HG02938 (cell line): ENCODE measurements at regions not wholly inside any gene's neighbourhood (a gene's known extent, or its start where the extent isn't known, plus 50 kb on each side); places are given as distances from the start of the nearest gene placed in this dataset.

Experiments
- ATAC-seq: cut with Tn5 transposase; IDR thresholded peaks from one replicate; pipeline ENCODE4 v1.9.1; 2021; ENCODE audit warnings: mild to moderate bottlenecking, moderate library complexity; ENCODE audit not compliant: unreplicated experiment

DNA sequence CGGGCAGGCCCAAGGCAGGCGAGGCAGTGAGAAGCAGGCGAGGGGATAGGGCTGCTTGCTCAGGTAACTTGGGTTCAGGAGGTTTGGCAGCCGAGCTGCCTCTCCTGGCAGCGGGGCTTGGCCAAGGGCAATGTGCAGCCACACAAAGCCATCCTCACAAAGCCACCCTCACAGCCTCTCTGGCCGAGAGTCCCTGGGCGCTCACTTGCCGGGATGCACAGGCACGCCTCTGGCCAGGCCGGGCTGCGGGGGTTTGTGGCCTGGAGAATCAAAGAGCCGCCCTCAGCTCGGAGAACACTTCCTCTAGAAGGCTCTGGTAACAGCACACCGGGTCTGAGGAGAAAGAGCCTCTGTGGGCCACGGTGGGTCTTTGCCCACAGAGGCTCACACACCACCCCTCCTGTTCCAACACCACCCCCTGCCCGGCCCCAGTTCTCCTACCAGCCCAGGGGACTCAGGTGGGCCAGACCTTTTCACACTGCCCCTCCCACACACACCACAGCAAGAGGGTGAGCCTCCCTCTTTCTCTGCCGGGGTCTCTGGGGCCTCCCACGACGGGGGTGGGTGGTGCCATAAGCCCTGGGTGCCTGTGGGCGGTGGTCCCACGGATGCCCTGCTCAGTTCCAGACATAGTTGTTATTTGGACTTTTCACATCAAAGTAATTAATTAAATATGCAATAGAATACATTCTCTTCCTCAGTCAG, 186.9 kb downstream of the ZFP36L2 start:
- no peak for ATAC-seq

DNA sequence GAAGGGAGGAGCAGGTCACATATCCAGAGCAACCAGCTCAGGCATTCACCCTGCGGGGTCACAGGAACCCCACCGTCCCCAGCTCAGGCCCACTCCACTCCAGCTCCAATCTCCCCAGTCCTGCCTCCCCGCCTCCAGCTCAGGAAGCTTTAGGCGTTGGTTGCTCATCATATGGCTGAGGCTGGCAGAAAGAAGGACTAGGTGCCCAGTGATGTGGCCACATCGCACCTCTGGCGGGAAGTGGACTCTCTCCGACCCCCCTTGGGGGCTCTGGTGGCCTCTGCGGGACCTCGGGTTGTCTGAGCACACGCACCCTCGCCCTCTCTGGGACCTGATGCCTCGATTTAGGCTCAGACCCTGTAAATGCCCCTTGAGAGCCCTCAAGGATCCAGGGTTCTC, 187.7 kb downstream of the ZFP36L2 start:
- no peak for ATAC-seq

DNA sequence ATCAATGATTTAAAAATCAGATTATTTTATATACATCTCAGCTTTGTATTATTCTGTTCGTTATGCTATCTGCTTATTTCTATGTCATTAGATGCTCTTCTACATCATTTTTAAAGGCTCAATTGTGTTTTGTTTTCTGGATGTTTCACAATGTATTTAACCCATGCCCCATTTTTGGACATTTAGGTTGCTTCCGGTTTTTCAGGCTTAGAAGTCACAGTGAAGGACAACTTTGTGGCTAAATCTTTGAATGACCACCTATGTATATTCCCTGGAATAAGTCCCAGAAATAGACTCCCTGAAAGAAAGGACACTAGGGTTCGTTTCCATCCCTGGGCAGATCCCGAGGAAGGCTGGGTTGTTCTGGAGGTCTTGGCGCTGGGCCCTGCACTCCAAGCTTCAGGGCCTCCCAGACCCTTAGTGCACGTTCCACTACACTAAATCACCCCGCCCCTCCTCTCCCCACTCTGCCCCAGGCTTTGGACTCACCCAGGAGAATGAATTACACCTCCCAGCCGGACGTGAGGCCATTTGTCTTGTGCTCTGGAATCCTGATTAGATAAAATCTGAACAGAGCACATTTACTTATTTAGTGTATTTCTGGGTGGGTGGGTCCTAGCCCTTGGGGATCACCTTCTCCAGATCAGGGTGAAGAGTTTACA, 188.2 kb downstream of the ZFP36L2 start:
- ATAC-seq, result no peak

DNA sequence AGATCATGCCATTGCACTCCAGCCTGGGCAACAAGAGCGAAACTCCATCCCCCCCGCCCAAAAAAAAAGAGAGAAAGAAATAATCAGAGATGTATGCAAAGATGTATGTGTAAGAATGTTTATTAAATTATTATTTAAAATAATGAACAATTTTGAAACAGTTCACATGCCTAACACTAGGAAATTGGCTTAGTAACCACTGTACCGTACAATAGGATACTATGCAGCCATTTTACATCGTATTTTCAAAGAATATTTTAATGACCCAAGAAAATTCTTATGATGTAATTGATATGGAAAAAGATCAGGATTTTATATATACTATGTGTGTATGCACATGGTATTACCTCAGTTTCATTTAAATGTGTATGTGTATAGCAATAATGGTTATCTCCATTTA, 190.5 kb downstream of the ZFP36L2 start:
- ATAC-seq, result no peak

DNA sequence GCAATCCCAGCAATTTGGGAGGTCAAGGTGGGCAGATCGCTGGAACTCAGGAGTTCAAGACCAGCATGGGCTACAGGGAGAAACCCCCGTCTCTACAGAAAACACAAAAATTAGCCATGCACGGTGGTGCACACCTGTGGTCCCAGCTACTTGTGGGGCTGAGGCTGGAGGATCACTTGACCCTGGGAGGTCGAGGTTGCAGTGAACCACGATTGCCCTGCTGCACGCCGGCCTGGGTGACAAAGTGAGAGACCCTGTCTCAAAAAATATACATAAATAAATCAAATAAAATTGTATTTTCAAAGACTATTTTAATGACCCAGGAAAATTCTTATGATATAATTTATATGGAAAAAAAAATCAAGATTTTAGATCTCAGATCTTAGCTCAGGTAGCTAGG, 191.5 kb downstream of the ZFP36L2 start:
- ATAC-seq, result no peak

DNA sequence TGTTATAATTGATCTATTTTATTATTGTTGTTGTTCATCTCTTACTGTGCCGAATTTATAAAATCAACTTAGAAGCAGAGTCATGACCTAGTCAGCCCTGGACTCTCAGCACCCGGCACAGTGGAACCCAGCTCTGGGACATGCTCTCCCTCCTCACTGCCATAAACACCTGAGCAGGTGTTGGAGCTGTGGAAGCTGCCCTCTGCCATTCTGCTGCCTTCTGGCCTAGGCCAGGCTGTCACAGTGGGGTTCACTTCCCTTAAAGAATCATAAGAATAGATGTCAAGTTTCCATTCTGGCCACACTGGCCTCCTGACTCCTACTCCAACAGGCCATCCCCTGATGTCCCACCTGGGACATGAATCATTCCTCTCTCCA, 192.2 kb downstream of the ZFP36L2 start:
- ATAC-seq, result no peak

DNA sequence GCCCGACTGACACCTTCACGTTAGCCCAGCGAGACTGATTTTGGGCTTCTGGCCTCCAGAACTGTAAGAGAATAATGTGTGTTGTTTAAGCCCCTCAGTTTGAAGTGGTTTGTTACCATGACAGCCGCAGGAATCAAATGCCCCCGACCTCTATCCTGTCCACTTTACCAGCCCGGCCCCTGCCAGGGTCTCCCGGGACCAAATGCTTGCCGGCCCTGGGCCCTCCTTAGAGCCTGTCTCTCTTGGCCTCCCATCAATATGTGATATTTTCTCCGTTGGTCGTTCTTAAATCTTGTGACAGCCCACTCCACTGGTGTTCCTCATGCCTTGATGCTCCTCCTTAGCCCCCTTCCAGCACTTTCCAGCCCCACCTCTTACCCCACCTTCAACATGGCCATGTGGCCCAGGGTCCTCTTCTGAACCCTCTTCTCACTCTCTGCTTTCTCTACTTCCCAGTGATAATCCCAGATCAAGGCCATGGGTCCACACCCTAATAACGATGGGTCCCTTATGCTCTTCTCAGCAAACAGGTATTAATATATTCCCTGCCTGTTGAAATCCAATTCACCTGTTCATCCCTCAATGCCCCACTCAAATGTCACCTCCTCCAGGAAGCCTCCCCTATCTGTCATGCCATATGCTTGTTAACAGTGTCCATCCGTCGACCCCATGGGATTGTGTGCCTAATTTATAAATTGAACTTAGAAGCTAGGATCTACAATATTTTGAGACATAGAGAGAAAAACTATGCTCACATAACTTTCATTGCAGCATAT, 192.8 kb downstream of the ZFP36L2 start:
- no peak for ATAC-seq

DNA sequence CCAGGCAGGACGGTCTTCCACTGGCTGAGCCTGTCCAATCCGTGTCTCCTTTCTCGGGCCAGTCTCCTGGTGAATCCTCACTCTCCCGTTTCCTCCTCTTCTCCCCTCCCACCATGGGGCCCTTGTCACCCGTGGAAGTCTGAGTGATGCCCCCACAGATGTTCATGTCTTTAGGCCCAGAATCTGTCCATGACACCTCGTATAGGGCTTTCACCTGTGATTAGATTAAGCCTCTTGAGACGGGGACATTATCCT, 193.5 kb downstream of the ZFP36L2 start:
- ATAC-seq, result no peak

DNA sequence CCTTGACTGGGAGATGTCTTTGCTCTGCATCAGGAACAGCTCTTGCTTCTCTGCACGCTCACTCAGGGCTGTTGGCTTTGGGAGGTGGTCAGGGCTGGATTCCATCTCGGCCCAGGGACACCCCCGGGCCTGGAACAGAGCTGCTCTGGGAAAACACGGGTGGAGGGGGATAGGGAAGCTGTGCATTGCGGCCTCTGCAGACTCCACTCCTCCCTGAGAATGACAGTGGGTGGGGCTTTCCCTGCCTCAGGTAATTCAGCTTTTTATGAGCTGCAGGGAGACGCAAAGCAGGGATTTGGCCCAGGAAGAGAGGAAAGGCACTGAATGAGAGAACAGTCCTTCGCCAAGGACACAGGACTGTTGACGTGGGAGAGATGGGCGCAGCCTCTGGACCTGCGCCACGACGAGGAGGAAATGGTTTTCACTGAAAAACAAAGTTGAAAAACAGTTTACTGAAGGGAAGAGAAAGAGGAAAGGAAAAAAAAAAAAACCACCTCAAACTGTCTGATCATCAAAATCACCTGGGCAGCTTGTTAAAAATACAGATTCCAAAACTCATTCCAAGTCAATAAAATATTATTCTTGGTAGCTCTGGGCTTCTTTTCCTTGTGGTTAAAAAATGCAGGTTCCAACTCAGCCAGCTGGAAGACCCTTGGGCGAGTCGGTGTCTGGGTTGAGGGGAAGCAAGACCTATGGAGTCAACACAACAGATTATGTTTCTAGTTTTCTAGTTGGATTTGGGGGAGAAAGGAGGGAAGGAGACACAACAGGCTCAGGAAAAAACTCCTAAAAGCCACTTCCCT, 194.0 kb downstream of the ZFP36L2 start:
- ATAC-seq, result no peak

DNA sequence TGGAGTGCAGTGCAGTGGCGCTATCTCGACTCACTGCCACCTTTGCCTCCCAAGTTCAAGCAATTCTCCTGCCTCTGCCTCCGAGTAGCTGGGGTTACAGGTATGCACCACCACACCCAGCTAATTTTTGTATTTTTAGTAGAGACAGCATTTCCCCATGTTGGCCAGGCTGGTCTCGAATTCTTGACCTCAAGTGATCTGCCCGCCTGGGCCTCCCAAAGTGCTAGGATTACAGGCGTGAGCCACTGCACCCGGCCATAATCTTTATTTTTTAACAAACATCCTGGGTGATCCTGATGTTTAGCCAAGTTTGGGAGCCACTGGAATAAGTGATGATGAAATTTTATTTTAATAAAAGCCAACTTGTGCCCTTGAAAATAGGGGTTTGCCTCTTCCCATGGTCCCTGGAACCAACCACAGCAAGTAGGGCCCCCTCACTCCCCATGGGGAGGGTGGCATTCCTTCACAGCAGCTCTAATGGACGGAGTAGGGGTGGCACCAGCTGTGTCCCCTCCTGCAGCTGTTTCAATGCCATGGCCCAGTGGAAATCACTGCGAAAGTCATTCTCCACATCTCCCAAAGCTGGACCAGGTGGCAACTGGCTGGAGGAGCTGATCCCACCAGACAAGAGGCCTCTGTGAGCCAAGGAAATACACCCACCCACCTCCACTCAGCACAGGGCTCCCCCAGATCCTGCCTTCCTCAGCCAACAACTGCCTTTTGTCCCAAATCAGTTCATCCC, 194.8 kb downstream of the ZFP36L2 start:
- no peak for ATAC-seq

DNA sequence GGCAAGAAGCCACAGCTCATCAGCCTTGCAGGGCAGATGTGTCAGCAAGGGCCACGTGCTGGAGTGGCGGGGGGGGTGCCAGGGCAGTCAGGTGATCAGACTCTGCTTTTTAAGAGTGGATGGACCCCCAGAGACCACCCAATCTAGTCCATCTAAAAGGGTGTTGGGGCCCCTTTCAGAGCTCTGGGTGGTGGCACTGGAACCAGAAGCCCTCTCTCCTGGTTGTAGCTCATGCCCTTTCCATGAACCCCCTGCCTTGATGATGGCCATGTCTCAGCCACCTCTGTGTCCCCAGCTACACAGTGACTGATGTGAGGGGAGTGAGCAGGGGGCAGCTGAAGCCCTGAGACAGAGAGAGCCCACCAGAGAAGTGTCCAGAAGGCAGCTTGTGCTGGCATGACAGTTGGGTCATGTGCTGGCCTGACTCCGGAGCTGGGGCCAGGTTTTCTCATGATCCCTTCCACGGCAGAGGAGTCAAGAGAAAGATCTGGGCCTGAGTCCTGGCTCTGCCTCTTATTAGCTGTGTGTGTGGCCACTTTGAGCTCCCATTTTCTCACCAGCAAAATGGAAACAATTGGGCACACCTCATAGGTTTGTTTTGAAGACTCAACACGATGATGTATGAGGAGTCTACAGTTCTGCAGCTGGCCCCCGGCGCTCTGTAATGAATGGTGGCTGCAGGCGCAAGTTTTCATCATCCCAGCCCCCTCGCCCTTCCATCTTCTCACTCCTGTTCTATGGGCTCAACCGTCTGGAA, 195.7 kb downstream of the ZFP36L2 start:
- no peak for ATAC-seq

DNA sequence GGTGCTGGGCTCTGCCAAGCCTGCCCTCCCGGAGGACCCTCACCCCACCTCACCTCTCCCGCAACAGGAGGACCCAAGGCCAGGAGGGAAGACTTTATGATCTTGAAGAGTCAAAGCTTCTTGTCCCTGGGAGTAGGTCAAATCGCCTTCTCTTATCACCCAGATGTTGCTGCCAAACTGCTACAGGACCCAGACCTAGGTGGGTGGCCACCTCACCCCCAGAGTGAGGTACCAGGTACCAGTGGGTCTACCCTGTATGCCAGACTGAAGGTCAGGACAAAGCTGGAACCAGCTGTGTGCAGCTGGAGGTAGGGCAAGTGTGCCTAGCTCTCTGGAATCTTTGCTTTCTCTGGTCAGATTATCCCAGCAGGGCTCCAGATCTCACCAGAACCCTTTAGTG, 197.2 kb downstream of the ZFP36L2 start:
- ATAC-seq, result no peak

DNA sequence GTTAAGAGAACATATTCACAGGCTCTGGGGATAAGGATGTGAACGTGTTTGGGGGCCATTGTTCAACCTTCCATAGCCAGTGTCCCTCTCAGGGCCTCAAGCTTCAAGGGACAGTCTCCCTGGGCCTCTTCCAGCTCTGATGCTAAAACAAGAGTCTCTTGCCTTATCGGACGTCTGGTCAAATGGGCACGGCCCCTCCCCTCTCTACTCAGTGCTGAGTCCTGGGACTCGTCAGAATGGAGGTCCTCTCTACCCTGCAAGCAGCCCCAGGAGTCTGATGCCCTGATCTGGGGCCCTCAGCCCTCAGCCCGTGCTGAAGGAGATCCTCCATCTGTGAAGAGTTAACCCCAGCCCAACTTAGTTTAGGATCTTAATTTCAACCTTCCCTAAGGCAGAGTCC, 198.2 kb downstream of the ZFP36L2 start:
- no peak for ATAC-seq

DNA sequence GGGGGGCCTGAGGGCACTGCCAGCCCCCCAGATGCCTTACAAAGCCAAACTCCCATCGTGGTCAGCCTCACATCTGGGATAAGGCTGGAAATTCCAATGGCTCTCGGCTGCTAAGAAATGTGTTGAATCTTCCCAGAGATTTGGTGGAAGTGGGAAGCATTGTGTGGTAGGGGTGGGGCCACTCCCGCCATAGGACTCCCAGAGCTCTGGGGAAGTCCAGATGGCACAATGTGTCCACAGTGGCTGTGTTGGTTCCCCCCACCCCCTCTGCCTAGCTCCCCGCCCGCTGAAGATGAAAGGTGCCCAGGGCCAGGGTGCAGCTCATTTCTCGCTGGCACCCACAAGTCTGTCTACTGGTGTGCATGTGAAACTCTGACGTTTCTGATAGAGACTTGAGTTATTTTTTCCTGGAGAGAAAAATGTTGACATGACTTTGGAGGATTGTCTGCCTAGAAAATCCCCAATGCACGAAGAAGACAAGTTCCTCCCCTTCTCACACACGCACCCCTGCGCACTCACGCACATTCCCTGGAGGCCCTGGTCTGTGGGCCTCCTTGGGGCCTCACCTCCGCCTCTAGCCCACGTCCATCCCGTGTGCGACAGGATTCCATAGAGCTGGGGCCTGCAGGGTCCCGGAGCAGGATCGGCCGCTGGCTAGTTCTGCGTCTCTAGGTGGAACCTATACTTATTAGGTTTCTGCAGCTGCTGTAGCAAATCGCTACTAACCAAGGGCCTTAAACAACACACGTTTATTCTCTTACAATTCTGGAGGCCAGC, 199.1 kb downstream of the ZFP36L2 start:
- ATAC-seq, result no peak

DNA sequence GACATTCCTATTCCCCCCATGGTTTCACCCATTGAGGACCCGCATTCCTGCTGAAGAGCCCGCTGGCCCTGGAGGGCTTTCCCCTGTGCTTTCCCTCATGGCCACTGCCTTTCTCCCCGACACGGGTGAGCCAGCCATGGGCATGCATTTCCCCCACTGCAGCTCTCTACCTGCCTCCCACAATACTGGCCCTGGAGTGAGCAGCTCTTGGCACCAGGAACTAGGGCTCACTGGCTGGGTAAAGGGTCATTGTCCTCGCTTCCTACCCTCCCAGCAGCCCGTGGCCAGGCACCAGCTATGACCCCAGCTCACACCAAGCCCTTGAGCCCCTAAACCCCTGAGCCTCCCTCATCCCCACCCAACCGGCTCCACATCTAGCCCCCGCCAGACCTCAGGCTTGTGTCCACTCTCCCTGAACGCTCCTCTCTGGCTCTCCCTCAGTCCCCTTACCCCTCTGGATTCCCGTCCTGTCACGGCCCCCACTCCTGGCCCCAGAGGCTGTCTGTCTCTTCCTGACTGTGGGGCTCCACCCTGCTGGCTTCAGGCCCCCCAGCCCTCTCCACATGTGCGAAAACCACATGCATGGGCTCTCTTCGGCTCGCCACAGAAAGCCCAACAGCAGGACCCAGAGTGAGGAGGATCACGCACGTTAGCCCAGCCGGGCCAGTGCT, 199.8 kb downstream of the ZFP36L2 start:
- no peak for ATAC-seq

DNA sequence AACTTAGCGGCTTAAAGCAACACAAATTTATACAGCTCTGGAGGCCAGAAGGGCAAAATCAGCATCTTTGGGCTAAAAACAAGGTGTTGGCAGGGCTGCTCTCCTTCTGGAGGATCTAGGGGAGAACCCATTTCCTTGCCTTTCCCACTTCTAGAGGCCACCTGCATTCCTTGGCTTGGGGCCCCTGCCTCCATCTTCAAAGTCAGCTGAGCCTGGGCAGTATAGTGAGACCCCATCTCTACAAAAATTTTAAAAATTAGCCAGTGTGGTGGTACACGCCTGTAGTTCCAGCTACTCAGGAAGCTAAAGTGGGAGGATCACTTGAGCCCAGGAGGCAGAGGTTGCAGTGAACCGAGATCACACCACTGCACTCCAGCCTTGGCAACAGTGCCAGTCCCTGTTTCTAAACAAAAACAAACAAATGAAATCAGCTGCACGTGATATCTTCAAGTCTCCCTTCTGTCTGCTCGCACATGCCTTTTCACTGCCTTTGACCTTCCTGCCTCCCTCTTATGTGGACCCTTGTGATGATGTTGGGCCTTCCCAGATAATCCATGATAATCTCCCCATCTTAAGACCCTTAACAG, 200.6 kb downstream of the ZFP36L2 start:
- ATAC-seq, result no peak

DNA sequence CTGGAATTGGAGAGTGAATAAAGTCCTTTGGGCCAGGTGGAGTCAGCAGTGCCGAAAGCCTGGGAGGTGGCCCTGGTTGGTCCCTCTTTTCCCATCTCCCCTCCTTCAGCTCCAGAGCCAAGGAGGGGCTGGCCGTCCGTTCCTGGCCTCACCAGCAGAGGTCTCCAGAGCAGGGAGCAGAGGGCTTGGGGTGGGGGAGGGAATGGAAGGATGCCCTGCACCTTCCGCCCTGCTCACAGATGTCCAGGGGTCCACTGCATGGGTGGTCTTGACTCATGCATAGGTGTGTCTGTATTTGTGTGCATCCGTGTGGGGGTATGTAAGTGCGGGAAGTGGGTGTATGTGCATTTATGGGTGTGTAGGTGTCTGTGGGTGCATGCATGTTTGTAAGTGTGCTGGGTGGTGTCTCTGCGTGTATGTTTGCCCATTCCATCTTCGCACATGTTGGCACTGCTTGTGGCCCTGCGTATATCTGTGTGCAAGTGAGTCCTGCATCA, 201.8 kb downstream of the ZFP36L2 start:
- no peak for ATAC-seq

DNA sequence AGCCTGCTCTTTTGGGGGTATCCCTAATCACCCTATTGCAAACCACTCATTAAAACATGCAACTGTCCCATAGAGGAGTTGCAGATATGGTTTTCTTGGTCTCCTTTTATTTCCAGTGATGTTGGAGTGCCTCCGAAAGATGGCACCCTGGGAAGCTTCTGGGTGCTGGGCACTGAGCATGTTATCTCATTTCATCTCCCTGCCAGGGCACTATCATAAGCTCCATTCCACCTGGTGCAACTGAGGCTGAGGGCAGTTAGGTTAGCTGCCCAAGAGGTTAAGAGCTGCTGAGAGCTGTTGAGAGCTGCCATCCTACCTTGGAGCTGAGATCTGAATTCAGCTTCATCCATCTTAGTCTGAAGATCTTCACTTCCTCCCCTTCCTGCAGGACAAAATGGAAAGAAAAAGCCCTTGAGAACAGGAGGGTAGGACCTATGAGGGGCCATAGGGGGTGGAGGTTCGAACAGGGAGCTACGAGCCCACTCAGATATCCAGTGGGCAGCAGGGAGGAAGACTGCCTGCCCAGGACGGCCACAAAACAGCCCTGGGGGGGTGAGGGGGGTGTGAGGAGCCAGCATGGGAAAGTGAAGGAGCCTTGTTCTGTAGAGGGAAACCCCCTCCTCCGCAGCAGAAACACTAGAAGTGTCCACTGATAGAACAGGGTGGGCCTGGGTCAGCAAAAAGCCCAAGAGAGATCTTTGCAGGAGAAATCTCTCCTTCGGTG, 202.5 kb downstream of the ZFP36L2 start:
- ATAC-seq, result no peak
